ENCODE measurements at regions not wholly inside any gene's neighbourhood (a gene's known extent, or its start where the extent isn't known, plus 50 kb on each side); places are given as distances from the start of the nearest gene placed in this dataset.
"Not testable (repeated sequence)": the region's sequence is repeated elsewhere in the genome, so short reads cannot be mapped to it uniquely, and the experiment has no call there.

GRCh38 chr1:199220031-199220430 lies 581.2 kb downstream of the PTPRC start:
- no peak for DNase-seq (ENCODE audit: low read depth)

GRCh38 chr1:199221371-199222150 lies 582.7 kb downstream of the PTPRC start:
- no peak for DNase-seq (ENCODE audit: low read depth)

GRCh38 chr1:199223936-199224335 lies 585.1 kb downstream of the PTPRC start:
- no peak for DNase-seq (ENCODE audit: low read depth)

DNA sequence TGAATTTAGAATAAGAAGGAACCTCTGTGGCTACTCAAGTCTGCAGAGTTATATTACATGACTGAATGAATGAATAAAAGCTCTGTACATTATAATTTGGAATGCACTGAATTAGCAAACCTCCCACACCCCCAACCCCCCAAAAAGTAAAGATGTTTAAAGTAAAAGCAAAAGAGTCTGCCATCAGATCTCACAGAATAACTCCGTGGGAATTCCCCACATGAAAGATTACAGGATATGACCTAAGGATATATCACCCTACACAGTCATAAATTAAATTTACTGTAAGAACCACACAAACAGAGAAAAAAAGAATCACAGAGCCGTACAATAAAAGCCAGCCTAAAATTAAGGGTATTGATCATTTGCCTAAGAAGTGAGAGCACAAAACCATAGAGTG lies 587.3 kb downstream of the PTPRC start:
- no peak for DNase-seq (ENCODE audit: low read depth)

- DNase-seq (ENCODE audit: low read depth) = no peak
Observed at GRCh38 chr1:199242147-199242546, 603.3 kb downstream of the PTPRC start.

GRCh38 chr1:199242601-199243000 lies 603.8 kb downstream of the PTPRC start:
- no peak for DNase-seq (ENCODE audit: low read depth)

DNA sequence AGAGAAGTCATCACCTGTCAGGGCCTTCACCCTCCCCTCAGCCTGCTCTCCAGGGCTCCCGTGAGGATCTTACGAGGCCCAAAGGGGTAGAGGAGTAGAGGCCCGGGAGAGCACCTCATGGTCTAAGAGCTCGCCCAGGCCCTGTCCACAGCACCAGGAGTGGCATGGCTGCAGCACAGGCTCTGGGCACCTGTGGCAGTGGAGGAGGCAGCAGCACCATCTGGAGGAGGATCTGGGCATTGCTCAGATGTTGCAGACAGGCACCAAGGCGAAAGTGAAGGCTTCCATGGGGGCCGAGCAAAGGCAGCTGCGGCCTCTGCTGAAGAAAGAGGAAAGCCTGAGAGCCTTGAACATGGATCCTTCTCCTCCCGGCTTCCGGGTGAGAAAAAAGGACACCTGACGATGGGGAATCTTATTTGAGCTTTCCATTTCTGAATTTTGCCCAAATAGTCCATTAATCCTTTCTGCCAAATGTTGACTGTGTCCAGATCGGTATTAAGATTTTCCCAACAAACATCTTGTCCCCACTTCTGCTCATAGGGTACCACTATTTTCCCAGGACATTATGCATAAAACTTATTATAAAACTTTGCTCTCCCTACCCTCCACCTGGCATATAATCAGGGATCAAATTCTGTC lies 604.7 kb downstream of the PTPRC start:
- peak; percentile 4 for DNase-seq (ENCODE audit: low read depth)

DNA sequence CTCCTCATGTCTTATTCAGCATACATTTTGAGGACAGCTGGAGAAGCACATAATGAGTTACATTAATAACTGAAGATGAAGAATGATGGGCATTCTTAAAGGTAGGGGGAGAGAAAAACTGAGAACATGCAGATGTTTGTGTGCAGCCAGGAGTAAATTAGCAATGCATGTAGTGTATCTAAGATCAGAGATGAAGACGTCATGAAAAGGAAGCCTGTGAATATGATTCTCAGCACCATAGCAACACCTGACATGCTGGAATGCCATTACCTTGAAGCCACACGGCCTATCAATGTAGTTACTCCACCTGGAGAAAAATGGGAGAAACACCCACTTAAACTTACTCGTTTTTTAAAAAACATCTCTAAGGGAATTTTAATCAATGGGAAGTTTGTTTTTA lies 607.1 kb downstream of the PTPRC start:
- no peak for DNase-seq (ENCODE audit: low read depth)

DNA sequence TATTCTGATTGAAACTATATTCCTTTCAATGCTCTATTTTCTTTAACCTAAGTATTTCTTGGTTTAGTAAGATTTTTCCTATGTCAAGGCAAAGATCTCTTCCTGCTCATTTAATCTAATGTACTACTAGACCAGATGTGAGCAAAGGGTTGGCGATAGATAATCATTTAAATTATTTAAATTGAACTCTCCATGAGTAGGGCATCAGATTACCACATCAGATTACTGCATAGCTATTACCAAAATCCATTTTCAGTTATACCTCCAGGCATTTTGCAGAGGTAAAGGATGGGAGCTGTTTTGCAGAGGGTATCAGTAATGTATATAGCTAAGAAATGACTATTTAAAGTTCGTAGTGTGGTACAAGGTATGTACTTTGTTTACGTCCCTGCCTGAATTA lies 607.9 kb downstream of the PTPRC start:
- DNase-seq (ENCODE audit: low read depth) = no peak

GRCh38 chr1:199247891-199248290 lies 609.1 kb downstream of the PTPRC start:
- no peak for DNase-seq (ENCODE audit: low read depth)

- DNase-seq (ENCODE audit: low read depth) = not testable (repeated sequence)
Observed at GRCh38 chr1:199254040-199254439, 615.2 kb downstream of the PTPRC start.

DNA sequence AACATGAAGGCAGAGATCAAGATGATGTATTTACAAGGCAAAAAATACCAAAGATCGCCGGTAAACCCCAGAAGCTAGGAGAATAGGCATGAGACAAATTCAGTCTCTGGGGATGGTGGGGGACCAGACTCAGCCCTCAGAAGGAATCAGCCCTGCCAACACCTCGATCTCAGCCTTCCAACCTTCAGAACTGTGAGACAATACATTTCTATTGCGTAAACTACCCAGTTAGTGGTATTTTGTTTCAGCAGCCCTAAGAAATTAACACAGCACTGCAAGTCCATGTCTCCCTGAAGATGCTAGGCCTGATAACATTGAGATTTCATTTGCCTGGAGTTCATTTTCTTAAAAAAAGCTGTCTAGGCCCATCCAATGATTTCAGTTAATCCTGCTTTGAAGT lies 622.5 kb downstream of the PTPRC start:
- no peak for DNase-seq (ENCODE audit: low read depth)

GRCh38 chr1:199264283-199264682 lies 625.4 kb downstream of the PTPRC start:
- no peak for DNase-seq (ENCODE audit: low read depth)

GRCh38 chr1:199264911-199265310 lies 626.1 kb downstream of the PTPRC start:
- no peak for DNase-seq (ENCODE audit: low read depth)

GRCh38 chr1:199265319-199265718 lies 626.5 kb downstream of the PTPRC start:
- no peak for DNase-seq (ENCODE audit: low read depth)

DNA sequence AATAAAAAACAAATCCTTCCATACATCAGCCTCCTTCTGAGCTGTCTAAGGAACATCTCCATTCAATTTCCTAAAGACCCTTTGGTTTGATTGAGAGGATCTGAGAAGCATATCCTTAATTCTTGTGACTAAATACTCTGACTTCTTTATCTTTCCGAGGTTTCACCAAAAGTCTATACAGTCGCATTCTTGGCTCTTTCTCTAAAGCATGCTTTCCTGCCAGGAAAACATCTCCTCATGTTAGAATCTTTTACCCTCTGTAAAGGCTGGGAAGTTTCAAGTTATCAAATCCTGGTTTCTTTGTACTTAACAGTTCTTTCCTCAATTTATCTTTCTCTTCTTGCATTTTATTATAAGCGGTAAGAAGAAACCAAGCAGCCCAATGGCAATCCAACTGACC lies 630.4 kb downstream of the PTPRC start:
- DNase-seq (ENCODE audit: low read depth) = no peak

GRCh38 chr1:199272139-199272544 lies 633.3 kb downstream of the PTPRC start:
- DNase-seq (ENCODE audit: low read depth) = peak; percentile 30

- DNase-seq (ENCODE audit: low read depth) = peak; percentile 77
Observed at GRCh38 chr1:199272628-199273086, 633.8 kb downstream of the PTPRC start.

- DNase-seq (ENCODE audit: low read depth) = no peak
Observed at GRCh38 chr1:199273837-199274379, 635.1 kb downstream of the PTPRC start.

GRCh38 chr1:199279067-199279466 lies 640.2 kb downstream of the PTPRC start:
- DNase-seq (ENCODE audit: low read depth) = no peak

DNA sequence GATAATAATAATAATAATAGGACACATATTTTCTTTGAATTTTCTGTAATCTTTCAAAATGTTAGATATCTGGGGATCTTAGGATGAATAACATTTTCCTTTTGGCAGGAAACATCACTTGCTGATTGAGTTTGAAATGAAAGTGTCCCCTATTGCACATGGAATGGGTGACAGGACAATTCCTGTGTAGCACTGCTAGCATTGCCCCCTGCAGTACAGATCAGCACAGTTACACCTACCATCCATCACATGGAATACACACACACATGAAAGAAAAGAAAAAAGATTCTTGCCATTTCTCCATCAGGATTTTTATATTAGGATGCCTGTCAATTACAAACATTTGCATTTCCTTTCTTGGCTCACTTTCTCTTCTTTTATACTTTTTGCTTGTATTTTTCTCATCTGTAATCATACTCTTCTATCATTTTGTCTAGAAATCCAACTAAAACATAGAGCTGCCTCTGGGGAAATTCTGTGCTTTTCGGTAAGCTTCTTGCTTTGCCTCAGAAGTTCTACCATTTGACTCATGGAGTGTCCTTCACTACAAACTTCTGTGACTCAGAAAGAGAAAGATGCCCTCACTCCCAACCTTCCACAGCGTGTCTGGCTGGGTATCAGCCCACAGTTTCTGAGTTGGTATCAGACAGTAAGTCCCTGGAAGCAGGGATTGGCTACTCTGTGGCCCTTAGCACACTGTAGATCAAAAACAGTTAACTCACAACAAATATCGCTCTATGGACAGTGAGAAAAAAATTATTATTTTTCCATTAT lies 641.2 kb downstream of the PTPRC start:
- no peak for DNase-seq (ENCODE audit: low read depth)

DNA sequence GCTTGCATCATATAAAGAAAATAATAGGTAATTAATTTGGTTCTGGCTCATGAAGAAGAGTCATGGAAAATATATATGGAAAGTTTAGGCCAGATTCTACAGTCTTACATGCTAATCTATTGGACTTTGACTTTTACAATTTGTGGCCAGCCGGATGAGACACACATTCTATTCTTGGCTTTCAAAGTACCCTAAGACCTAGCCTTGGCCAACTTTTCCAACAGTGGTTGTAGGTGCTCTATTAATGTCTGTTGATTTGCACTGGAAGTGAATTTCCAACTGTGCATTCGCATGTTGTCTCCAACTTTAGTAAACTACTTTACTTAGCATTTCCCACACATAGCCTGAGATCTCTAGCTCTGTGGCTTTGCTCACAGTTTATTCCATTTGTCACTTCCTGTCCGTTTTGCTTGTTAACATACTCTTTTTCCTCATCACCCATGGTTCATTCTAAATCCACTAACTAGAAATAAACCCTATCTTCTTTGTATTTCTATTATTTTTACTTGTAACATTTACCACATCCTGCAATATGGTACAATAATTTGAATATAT lies 644.0 kb downstream of the PTPRC start:
- DNase-seq (ENCODE audit: low read depth) = no peak

Measured in HS-27A (cell line).